ENCODE measurements at regions not wholly inside any gene's neighbourhood (a gene's known extent, or its start where the extent isn't known, plus 50 kb on each side); places are given as distances from the start of the nearest gene placed in this dataset.
"Not testable (repeated sequence)": the region's sequence is repeated elsewhere in the genome, so short reads cannot be mapped to it uniquely, and the experiment has no call there.

DNA sequence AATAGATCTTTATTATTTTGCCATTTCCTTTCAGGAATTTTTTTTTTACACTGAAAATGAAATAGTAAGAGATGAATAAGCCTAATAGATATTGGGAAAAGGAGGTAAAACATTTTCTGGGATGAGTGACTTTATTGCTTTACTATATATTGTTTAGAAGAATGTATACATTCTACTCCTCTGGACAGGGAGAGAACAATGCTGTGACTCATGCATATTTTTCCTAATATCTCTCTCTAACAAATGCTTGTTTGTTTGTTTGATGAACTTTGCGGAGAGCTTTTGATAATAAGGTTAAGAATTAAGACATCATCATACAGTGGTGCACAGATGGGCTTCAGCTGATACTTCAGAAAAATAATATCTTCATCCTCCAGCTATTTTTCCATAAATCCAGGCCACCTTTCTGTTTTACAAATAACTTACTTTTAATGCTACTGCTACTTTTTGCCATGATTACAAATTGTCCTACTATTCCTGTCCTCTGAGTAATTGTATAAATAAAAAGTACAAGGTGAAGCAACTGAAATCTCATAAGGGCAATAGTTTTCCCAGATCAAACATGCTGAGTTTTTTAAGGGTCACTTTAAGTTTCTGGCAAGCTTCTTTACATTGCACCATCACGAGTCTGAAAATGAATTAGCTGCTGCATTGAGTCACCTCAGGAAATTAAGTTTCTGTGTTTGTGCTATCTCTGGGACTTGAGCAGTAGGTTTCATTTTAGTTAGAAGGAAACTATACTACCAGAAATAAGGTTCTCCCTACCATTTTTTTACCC is 207.3 kb upstream of the POT1 start:
- DNase-seq = no peak

GRCh38 chr7:125136341-125136740 is 206.7 kb upstream of the POT1 start:
- DNase-seq = no peak

GRCh38 chr7:125130173-125130572 is 200.5 kb upstream of the POT1 start:
- no peak for DNase-seq

GRCh38 chr7:125127304-125127703 is 197.7 kb upstream of the POT1 start:
- no peak for DNase-seq

- DNase-seq = no peak
Observed at GRCh38 chr7:125126376-125126775, 196.8 kb upstream of the POT1 start.

GRCh38 chr7:125125315-125125714 is 195.7 kb upstream of the POT1 start:
- DNase-seq = peak in 2 of 56 donors; percentile 0 to 1

DNA sequence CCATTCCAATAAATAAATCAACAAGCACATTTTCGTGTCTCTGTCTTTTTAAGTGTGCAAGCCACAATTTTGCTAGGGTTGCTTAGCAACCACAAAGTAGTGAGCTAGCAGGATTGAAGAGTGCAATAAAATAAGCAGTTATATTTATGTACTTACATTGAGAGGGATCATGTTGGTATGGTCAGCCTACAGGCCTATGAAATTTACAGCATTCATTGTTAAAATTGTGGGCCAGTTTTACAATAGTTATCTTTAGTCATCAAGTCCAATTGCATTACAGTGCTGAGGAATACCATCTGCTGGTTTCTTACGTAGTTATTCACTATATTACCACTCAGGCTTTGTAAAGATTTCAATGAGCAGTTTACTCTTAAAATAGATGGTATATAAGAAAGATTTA is 192.5 kb upstream of the POT1 start:
- peak in 1 of 56 donors; percentile 0 for DNase-seq

- DNase-seq = no peak
Observed at GRCh38 chr7:125119559-125120115, 190.0 kb upstream of the POT1 start.

GRCh38 chr7:125118444-125118843 is 188.8 kb upstream of the POT1 start:
- no peak for DNase-seq

GRCh38 chr7:125112850-125113249 is 183.2 kb upstream of the POT1 start:
- no peak for DNase-seq

DNA sequence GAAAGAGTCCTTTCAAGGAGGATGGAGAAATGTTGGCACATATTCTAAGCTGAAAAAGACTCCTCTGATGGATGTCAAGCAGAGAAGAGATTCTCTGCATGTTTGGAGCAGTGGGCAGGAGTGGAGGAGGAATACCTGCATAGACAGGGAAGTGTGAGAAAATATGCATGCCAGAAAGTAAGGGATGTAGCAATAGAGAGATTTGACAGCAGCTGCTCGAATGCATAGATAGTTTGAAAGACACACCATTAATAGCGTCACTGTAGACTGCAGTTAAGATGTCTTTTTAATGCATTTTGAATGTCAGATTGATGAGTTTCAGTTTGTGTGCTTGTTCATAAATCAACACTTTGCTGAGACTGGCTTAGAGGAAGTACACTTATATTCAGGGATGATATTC is 169.9 kb upstream of the POT1 start:
- DNase-seq = no peak

- no peak for DNase-seq
Observed at GRCh38 chr7:125098377-125098970, 168.8 kb upstream of the POT1 start.

DNA sequence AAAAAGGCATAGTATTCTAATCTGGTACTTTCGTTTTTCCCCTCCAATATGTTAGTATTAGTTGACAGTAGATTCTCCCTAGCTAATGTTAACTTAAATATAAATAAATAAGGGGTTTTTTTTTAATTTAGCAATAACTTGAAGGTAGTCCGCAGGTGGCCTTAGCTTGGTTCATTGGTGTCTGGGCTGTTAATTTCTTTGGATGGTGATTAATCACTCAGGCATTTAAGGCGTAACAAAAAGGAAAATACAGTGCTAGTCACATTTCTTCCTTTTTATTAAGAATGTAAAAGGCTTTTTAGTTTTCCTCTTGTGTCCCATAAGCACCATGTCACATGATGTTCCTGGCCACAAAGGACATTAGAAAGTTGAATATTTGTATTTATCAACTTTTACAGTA is 161.0 kb upstream of the POT1 start:
- DNase-seq = no peak

DNA sequence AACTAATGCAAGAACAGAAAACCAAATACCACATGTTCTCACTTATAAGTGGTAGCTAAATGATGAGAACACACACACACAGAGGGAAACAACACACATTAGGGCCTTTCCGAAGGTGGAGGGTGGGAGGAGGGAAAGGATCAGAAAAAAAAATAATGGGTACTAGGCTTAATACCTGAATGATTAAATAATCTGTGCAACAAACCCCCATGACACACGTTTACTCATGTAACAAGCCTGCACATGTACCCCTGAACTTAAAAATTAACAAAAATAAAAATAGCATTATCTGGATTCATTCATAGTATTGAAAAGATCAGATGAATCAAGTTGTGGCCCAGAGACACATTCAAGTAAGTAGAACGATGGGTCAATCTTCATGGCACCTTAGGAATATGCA is 159.5 kb upstream of the POT1 start:
- no peak for DNase-seq

DNA sequence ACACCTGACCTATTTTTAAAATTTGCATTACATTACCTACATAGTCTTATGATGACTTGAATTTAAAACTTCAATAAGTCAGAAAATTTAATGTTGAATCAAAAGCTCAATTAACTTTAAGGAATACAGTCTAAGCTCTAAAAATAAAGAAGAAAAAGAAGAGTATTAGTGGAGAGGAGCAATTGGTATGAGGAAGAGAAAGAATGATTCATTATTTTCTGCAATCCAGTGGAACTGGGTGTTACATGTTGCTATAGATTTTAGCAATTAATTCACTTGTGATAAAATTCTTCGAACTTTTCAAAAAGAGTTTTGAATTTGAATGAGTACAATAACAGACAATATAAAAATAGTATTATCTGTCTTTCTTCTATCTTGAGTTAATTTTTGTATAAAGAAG is 158.9 kb upstream of the POT1 start:
- no peak for DNase-seq

DNA sequence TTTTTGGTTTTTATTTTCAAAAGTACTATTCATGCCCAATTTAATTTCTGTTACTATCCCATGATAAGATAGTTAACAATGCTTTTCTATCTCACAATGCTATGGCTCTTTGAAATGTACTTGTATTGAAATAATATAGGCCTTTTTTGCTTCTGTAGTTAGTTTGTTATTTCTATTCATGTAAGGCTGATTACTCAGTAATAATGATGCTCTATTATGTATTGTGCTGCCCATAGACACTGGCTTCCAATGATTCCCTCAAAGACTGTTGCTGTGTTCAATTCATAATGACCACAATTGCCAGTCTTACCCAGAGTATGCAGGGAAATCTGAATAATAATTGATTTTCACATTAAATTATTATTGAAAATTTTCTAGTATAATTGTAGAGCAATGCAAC is 155.5 kb upstream of the POT1 start:
- no peak for DNase-seq

DNA sequence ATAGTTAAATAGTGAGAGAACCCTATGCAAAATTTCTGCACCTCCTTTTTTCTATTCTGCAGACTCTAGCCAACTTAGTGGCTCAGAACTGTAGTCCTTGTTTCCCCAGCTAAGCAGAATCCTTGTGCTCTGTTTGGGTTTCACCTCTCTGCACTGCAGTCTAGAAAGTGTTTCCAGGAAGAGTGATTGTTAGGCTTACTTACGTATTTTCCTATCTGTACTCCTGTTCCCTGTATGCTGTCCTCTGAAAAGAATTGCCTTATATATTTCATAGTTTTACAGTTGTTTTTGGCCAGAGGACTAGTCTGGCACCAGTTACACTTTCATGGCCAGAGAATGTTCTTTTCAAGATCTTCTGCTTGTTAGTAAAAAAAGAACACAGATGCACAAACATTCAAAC is 154.6 kb upstream of the POT1 start:
- no peak for DNase-seq

GRCh38 chr7:125074141-125074540 is 144.5 kb upstream of the POT1 start:
- no peak for DNase-seq

DNA sequence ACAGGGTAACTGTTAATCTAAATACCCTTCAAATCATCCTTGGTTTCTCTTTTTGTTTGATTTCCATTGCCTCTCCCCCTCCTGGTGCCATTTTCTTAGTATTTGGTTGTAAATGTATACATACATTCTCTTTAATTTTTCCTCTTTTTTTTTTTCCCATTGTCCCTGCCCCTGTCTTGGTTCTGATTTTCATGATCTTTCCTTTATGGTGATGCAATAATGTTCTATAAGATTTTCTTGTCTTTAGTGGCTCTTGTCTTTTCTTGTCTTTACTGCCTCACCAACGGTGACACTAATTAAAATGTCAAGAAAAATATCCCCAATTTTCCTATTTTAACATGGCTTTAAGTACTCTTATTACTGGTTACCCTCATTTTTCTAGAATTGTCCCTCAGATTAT is 135.9 kb upstream of the POT1 start:
- DNase-seq = no peak

DNA sequence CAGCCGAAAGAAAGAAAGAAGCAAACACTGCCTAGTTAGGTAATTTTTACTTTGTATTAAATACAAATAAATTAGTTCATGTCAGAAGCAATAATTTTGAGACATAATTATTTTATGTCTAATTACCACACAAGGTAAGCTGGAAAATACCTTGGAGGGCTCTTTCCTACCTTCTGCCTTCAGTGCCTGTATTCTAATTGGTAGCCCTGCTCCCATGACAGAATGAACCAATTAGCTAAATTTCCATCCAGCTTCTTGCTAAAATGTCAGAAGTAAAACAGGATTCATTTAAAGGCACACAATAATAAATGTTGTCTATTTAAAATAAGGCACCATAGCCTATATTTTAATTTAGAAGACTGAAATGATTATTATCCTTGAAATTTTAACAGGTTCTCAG is 135.4 kb upstream of the POT1 start:
- no peak for DNase-seq

DNA sequence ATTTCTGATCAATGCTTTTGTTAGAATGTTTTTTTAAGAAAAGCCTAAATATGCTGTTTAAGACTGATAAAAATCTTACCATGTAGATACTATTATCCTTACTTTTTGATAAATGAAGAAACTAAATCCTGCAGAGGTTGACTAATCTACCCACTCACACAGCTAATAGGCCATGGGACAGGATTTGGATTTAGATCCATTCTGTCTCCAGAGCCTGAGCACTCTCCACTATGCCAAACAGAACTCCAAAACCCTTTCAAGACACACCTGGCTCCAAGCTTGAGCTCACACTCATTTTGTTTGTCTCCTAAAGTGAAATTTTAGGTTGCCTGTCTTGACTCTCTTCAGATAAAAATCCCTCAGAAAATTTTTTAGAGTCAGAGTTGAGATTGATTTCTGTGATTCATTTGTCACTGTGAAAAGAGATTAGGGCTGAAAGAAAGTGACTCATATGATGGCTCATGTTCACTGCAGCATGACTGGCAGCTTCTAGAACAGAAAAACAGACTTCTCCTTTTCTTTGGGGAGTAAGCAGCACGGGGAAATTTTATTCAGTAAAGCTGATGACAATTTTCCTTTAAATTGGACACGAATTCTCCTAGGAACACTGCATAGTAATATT is 132.3 kb upstream of the POT1 start:
- peak in 2 of 56 donors; percentile 0 to 2 for DNase-seq

- not testable (repeated sequence) for DNase-seq
Observed at GRCh38 chr7:125061083-125061745, 131.6 kb upstream of the POT1 start.

All from amygdala (tissue), 56 donors.